Fibroblast of villous mesenchyme (primary cell): ENCODE measurements at regions not wholly inside any gene's neighbourhood (a gene's known extent, or its start where the extent isn't known, plus 50 kb on each side); places are given as distances from the start of the nearest gene placed in this dataset.

Source experiments
- DNase-seq: peaks from one replicate; pipeline ENCODE4 v3.0.0-alpha.2; 2010; ENCODE audit warnings: low read depth
- H3K4me3 ChIP-seq: 2 replicates; pipeline ENCODE4 v1.5.1; 2011; ENCODE audit warnings: low read depth, mild to moderate bottlenecking, low read length
- TF ChIP-seq, protein P1 (sequence below): IDR thresholded peaks from 2 replicates; pipeline ENCODE4 v1.5.1; 2012; ENCODE audit warnings: low read depth, mild to moderate bottlenecking, low read length; ENCODE audit not compliant: insufficient read depth

DNA sequence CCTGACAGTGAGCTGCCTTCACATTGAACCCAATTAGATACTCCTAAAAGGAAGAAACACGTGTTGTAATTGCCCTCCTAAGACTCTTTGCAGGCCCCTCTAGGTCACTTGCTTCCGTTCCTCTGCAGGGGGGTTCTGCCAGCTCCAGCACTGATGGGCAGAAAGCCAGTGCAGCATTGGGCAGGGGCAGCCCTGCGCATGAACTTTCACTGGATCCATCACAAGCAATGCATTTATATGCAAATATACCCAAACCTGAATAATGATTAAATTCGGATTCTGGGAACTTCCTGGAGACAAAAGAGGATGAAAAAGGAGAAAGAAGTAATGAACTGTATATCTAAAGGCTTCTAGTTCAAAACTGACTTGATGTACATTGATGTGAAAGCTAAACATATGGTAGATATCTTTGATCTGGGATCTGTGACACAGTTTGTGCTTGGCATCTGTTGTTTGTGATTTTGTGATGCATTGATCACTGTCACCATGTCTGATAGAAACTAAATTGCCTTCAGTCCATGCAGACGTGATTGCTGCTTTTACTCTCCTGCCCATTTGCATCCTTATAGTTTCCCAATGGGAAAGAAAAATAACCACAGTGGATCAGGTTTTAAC, 313.4 kb downstream of the DEPDC1B start:
- TF ChIP-seq, protein P1, sequence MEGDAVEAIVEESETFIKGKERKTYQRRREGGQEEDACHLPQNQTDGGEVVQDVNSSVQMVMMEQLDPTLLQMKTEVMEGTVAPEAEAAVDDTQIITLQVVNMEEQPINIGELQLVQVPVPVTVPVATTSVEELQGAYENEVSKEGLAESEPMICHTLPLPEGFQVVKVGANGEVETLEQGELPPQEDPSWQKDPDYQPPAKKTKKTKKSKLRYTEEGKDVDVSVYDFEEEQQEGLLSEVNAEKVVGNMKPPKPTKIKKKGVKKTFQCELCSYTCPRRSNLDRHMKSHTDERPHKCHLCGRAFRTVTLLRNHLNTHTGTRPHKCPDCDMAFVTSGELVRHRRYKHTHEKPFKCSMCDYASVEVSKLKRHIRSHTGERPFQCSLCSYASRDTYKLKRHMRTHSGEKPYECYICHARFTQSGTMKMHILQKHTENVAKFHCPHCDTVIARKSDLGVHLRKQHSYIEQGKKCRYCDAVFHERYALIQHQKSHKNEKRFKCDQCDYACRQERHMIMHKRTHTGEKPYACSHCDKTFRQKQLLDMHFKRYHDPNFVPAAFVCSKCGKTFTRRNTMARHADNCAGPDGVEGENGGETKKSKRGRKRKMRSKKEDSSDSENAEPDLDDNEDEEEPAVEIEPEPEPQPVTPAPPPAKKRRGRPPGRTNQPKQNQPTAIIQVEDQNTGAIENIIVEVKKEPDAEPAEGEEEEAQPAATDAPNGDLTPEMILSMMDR: no peak
- no peak for DNase-seq
- H3K4me3 ChIP-seq: no peak overlapping the region

- H3K4me3 ChIP-seq: no peak overlapping the region
- peak; percentile 41 for DNase-seq
- TF ChIP-seq, protein P1: peak; percentile 35
Measured at GRCh38 chr5:60382716-60383115, 317.2 kb downstream of the DEPDC1B start.

GRCh38 chr5:60379907-60380306, 320.1 kb downstream of the DEPDC1B start:
- no peak for DNase-seq
- TF ChIP-seq, protein P1: no peak
- H3K4me3 ChIP-seq: no peak overlapping the region

DNA sequence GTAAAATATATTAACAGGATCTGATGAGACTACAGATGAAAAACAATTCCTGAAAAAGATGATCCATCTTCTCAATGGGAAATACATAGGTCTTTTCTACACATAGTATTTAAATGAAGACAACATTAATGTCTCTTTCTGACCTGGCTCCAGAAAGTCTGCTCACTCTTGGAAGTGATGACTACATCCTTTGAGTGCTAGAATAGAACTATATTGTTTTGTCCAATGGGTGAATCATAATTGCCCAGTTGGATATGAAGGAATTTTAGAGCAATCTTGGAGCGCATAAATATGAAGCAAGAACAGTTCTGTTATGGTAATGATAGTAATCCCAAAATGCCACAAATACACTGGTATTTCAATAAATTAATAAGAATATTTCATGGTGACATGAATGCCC, 322.1 kb downstream of the DEPDC1B start:
- TF ChIP-seq, protein P1: no peak
- no peak overlapping the region for H3K4me3 ChIP-seq
- DNase-seq: no peak

DNA sequence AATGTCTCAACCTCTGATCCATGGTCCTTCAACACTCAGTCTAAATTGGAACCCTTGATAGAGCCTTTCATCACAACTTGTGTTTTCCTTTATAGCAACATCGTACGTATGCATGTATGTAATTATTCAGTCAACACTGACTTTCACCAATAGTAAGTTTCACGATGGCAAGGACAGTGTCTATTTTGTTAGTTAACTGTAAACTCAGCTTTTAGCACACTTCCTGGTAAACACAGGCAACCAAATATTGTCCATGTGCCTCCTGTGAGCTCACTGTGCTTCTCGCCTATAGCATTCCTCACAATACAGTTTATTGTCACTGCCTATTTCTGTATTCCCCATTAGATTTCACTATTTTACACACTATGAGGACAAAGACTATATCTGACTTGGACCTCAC, 323.1 kb downstream of the DEPDC1B start:
- DNase-seq: no peak
- H3K4me3 ChIP-seq: no peak overlapping the region
- TF ChIP-seq, protein P1: no peak

DNA sequence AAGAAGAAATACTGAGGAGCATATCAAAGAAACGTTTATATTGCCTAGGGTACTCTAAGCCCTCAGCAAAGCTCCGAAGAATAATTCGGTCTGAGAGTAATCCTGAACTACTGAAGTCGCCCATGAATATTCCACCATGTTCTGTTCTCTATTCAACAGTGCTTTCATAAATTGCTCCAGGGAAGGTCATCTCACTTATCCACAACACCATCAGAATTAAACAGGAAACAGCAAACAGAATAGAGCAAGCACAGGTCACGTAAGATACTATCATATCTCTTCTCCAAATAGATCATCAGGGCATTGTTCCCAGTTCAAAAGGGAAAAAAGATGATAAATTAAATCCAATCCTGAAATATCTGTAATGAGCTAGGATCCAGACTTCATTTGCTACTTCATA, 325.6 kb downstream of the DEPDC1B start:
- no peak overlapping the region for H3K4me3 ChIP-seq
- TF ChIP-seq, protein P1: no peak
- DNase-seq: no peak

GRCh38 chr5:60372786-60373185, 327.2 kb downstream of the DEPDC1B start:
- no peak overlapping the region for H3K4me3 ChIP-seq
- no peak for DNase-seq
- TF ChIP-seq, protein P1: no peak
